GM12873 (cell line): ENCODE measurements at regions not wholly inside any gene's neighbourhood (a gene's known extent, or its start where the extent isn't known, plus 50 kb on each side); places are given as distances from the start of the nearest gene placed in this dataset.

ENCODE experiments used
- TF ChIP-seq, protein P1 (sequence below): IDR thresholded peaks from 2 replicates; pipeline ENCODE4 v1.5.1; 2012; ENCODE audit warnings: low read depth, mild to moderate bottlenecking, moderate library complexity, low read length, control low read depth; ENCODE audit not compliant: insufficient read depth; ENCODE audit errors: missing control alignments

DNA sequence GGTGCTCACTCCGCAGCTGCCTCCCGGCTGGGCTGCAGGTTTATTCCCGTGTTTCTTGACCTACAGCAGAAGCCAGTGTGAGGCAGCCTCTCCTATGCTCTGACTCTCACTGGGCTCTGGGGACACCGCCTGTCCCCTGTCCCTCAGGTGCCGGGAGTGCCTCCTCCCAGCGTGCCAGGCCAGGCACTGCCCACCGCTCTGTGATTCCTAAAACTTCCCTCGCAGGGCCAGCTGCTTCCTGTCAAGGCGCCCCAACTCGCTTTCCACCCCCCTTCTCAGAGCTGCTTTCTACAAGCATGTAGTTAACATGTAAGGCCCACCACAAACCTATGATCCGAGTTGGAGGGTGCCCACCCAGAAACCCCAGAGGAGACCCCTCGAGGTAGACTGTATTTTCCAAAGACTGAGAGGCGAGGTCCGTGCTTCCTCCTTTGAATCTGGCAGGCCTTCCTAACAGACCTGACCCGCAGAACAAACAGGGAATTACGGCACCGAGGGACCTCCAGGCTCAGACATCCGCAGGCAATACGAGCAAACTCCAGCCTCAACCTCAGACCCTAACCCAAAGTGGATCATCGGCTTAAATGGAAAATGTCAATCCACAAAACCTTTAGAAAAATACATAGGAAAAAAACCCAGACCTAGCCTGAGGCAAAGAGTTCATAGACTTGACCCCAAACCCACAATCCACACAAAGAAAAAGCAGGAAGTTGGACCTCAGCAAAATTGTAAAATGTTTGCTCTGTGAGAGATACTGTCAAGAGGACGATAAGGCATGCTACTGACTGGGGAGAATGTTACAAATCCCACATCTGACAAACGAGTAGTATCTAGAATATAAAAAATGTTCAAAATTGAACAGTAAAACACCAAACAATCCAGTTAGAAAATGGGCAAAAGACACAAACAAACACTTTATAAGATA lies 121.3 kb upstream of the IQSEC1 start:
- TF ChIP-seq, protein P1, sequence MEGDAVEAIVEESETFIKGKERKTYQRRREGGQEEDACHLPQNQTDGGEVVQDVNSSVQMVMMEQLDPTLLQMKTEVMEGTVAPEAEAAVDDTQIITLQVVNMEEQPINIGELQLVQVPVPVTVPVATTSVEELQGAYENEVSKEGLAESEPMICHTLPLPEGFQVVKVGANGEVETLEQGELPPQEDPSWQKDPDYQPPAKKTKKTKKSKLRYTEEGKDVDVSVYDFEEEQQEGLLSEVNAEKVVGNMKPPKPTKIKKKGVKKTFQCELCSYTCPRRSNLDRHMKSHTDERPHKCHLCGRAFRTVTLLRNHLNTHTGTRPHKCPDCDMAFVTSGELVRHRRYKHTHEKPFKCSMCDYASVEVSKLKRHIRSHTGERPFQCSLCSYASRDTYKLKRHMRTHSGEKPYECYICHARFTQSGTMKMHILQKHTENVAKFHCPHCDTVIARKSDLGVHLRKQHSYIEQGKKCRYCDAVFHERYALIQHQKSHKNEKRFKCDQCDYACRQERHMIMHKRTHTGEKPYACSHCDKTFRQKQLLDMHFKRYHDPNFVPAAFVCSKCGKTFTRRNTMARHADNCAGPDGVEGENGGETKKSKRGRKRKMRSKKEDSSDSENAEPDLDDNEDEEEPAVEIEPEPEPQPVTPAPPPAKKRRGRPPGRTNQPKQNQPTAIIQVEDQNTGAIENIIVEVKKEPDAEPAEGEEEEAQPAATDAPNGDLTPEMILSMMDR = no peak

- TF ChIP-seq, protein P1 = no peak
These were observed 120.4 kb upstream of the IQSEC1 start for GRCh38 chr3:13193320-13194284.

- TF ChIP-seq, protein P1 = peak; percentile 53
These were observed 119.4 kb upstream of the IQSEC1 start for GRCh38 chr3:13192471-13193213.

DNA sequence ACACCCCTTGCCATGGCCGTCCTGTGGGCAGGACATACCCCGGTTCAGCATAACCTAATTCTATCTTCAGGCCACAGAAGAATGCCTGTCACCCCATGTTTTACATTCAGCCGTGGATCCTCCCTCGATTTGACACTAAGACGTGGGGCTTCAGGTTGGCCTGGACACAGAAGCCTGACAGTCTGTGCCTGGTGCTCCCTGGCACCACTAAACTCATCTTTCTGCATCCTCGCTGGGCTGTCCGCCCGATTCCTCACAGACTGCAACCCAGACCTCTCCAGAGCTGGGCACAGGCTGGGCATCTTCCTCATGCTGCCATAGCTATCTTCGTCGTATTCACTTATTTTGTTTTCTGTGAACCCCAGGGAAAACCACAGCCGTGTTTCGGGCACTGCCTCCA lies 117.8 kb upstream of the IQSEC1 start:
- TF ChIP-seq, protein P1 = no peak

GRCh38 chr3:13190378-13190765 lies 117.1 kb upstream of the IQSEC1 start:
- TF ChIP-seq, protein P1 = no peak

GRCh38 chr3:13189639-13190377 lies 116.6 kb upstream of the IQSEC1 start:
- TF ChIP-seq, protein P1 = no peak
